NT2/D1 (cell line): ENCODE measurements at regions not wholly inside any gene's neighbourhood (a gene's known extent, or its start where the extent isn't known, plus 50 kb on each side); places are given as distances from the start of the nearest gene placed in this dataset.

Experiments used
- SUZ12 ChIP-seq: IDR thresholded peaks from 2 replicates; pipeline ENCODE4 v1.6.1; 2011; ENCODE audit not compliant: insufficient read length, insufficient read depth; ENCODE audit errors: extremely low read depth
- YY1 ChIP-seq: IDR thresholded peaks from 2 replicates; pipeline ENCODE4 v1.6.1; 2011; ENCODE audit not compliant: insufficient read length, insufficient read depth
- ZNF274 ChIP-seq: IDR thresholded peaks from 2 replicates; pipeline ENCODE4 v1.6.1; 2011; ENCODE audit warnings: mild to moderate bottlenecking, low read depth, low read length

DNA sequence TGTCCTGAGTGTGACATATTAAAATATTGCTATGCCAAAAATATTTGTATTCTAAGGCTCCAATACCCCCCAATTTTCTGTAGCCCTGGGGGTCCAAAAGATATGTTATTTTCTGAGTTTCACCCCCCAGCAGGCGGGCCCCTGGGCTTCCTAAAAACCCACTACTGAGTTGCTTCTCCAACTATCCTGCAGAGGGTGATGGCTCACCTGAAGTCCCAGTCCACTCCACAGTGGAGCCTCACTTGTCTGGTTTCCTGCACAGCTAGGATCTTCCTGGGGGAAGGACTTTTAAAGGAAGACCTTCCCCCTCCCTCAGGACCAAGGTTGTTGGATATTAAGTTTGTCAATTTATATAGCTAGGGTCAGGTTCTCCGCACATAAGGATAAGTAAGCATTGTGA is 1181.4 kb downstream of the ROBO2 start:
- no peak for TF ChIP-seq ZNF274
- TF ChIP-seq YY1 = no peak
- no peak for TF ChIP-seq SUZ12
